ENCODE measurements at regions not wholly inside any gene's neighbourhood (a gene's known extent, or its start where the extent isn't known, plus 50 kb on each side); places are given as distances from the start of the nearest gene placed in this dataset.
"Not testable (repeated sequence)": the region's sequence is repeated elsewhere in the genome, so short reads cannot be mapped to it uniquely, and the experiment has no call there.

DNA sequence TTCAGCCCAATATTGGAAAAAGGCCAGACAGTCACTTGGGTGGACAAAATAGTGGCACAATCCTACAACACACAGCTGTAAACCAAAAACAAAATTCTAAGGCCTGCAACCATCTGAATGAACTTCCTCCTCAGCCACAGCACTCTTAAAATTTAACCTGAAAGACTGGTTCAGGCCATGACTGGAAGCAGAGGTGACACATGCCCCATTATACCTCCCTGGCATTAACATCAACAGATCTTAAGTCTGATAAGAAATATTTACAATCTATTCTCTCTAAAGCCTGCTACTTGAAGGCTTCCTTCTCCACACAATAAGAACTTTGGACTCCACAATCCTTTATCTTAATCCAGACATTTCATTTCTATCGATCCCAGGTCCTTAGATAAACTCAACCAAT, 192.4 kb upstream of the LRP1B start:
- DNase-seq (ENCODE audit: low spot score), result no peak

- no peak for DNase-seq (ENCODE audit: low spot score)
Measured at GRCh38 chr2:142321706-142322280, 191.0 kb upstream of the LRP1B start.

GRCh38 chr2:142320067-142320466, 189.3 kb upstream of the LRP1B start:
- no peak for DNase-seq (ENCODE audit: low spot score)

GRCh38 chr2:142316049-142316448, 185.2 kb upstream of the LRP1B start:
- no peak for DNase-seq (ENCODE audit: low spot score)

- DNase-seq (ENCODE audit: low spot score), result no peak
Measured at GRCh38 chr2:142315346-142315745, 184.5 kb upstream of the LRP1B start.

GRCh38 chr2:142314164-142314563, 183.3 kb upstream of the LRP1B start:
- DNase-seq (ENCODE audit: low spot score), result no peak

DNA sequence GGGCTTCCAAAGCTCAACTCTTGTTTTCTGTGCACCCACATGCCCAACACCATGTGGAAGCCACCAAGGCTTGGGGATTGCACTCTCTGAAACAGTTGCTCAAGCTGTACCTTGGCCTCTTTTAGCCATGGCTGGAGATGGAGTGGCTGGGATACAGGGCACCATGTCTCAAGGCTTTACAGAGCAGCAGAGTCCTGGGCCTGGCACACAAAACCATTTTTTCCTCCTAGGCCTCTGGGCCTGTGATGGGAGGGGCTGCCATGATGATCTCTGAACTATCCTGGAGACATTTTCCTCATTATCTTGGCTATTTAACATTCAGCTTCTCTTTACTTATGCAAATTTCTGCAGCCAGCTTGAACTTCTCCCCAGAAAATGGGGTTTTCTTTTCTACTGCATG, 179.7 kb upstream of the LRP1B start:
- DNase-seq (ENCODE audit: low spot score), result no peak

- DNase-seq (ENCODE audit: low spot score), result no peak
Measured at GRCh38 chr2:142308744-142309143, 177.9 kb upstream of the LRP1B start.

GRCh38 chr2:142307616-142308115, 176.8 kb upstream of the LRP1B start:
- no peak for DNase-seq (ENCODE audit: low spot score)

GRCh38 chr2:142307086-142307485, 176.3 kb upstream of the LRP1B start:
- no peak for DNase-seq (ENCODE audit: low spot score)

GRCh38 chr2:142306131-142306530, 175.3 kb upstream of the LRP1B start:
- no peak for DNase-seq (ENCODE audit: low spot score)

DNA sequence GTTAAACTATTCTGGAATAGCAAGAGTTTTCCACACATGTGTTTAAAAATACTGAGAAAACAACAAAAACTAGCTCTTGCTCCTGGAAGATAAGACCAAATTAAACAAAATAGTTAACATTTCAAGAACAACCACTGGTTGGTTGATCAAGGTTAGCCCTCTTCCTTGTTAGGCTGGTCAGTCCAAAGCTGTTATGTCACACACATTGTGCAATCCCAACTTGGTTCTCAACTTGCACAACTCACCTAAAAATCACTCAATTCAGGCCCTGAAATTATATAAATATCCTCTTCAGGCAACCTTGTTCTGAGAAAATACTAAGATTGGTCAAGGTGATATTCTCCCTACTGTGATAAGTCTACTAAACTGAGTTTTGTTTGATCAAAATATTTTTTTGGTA, 169.7 kb upstream of the LRP1B start:
- no peak for DNase-seq (ENCODE audit: low spot score)

DNA sequence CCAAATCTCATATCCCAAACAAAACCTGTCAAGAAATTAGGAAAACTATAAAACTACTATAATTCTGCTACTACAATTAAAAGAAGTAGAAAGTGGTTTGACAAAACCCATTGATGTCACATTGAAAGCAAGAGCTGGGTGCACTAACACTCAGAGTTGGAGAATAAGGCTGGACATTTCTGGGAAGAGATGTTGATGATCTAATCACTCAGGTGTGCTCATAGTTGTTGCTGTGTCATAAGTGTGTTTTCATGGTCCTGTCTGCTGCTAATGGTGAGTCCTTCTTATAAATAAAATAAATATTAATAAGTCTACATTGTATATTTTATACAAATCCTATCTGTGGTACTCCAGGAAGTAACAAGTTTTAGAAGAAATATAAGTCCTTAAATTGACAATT, 168.2 kb upstream of the LRP1B start:
- no peak for DNase-seq (ENCODE audit: low spot score)

- DNase-seq (ENCODE audit: low spot score), result no peak
Measured at GRCh38 chr2:142294225-142294624, 163.4 kb upstream of the LRP1B start.

- no peak for DNase-seq (ENCODE audit: low spot score)
Measured at GRCh38 chr2:142291969-142292368, 161.2 kb upstream of the LRP1B start.

DNA sequence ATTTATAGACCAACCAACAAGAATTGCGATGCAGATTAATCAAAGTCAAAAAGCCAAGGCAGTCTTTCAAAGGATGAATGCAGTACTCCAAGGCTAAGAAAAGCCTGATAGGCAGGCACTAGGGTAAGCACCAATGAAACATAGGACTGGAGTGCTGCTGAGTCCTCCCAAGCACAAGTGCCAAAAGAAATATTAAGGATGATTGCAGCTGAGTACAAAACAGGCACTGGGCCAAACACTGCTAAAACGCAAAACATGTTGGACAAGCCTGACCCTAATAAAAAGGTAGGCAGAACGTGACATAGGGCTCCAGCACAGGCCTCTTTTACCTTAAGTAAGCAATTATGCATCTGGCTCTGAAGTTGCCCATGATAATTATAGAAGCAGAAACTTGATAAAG, 160.1 kb upstream of the LRP1B start:
- no peak for DNase-seq (ENCODE audit: low spot score)

DNA sequence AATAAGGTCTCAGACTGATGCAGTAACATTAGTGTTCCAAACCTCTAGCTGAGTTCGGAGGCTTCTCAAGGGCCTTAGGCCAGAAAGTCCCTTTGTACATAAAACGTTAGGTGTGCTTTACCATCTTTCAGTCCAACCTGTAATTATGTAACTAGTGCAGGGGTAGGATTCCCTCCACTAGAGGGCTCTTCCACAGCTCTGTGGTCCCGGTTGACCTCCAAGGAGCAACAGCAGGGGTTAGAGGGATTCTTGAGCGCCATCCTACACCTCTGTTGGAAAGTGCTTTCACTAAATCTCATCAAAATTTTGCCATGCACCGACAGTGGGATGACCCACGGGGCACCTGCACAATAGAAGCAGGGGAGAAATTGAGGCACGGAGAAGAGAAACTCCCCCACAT, 155.8 kb upstream of the LRP1B start:
- DNase-seq (ENCODE audit: low spot score), result no peak

- DNase-seq (ENCODE audit: low spot score), result no peak
Measured at GRCh38 chr2:142285480-142285879, 154.7 kb upstream of the LRP1B start.

GRCh38 chr2:142284336-142284735, 153.5 kb upstream of the LRP1B start:
- not testable (repeated sequence) for DNase-seq (ENCODE audit: low spot score)

GRCh38 chr2:142280831-142281230, 150.0 kb upstream of the LRP1B start:
- DNase-seq (ENCODE audit: low spot score), result no peak

GRCh38 chr2:142270990-142271389, 140.2 kb upstream of the LRP1B start:
- no peak for DNase-seq (ENCODE audit: low spot score)

DNA sequence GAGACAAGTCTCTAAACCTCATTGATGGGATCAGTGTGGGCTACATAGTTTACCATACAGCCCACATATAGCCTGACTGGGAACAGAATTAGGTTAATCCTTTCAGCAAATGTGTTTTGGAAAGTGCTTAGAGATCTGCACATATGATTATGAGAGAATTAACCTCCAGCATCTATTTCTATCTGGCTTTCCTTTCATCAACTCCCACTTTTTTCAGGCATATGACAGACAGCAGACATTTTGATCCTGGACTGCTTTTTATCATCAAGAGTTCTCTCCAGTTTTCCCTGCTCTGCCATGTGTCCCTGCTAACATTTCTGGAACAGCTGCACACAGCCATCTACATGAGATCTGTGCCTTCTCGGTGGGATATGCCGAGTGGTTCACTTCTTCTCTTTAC, 139.5 kb upstream of the LRP1B start:
- no peak for DNase-seq (ENCODE audit: low spot score)

DNA sequence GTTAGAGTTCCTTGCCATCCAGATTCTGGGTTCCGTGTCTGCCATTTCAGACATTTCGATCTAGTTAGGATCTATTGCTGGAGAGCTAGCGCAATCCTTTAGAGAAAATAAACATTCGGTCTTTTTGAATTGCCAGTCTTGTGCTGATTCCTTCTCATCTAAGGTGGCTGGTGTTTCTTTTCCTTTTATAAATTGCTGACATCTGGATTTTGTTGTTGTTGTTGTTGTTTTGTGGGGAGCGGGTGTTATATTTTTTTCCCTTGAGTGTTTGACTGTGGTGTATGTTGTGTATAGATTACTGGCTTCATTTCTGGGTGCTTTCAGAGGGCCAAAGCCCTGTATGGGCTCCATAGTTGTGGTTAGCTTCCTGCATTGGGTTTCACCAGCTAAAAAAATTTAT, 128.5 kb upstream of the LRP1B start:
- no peak for DNase-seq (ENCODE audit: low spot score)

DNA sequence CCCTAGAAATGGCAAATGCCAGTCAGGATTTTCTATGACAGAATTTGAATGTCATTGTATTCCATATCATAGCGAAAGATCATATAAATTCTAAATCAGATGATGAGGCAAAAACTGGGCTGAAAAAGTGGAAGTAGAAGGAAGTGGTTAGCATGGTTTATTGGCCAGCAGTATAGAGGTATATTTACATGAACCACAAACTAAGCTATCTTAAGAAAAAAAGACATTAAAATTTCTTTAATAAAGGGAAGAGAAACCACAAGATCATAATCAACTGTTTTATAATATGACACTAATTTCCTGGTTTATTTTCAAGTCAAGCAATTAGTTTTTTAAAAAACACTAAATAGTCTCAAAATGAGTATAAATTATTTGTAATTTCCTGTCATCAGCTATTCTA, 123.2 kb upstream of the LRP1B start:
- DNase-seq (ENCODE audit: low spot score), result no peak

DNA sequence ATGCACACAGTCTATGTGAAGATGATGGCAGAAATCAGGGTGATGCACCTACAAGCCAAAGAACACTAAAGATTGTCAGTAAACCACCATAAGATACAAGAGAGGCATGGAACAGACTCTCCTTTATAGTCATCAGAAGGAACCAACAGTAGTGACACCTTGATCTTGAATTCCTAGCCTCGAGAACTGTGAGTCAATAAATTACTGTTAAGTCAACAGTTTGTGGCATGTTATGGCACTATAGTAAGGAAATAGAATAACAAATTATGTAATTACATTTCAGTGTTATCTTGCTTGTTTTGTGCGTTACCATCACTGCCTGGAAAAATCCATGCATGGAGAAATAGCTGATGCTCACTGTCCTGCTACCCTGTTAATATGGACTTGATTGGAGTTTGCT, 110.2 kb upstream of the LRP1B start:
- DNase-seq (ENCODE audit: low spot score), result no peak

Measured in Ammon's horn (tissue), 1 donor.